ENCODE measurements at regions not wholly inside any gene's neighbourhood (a gene's known extent, or its start where the extent isn't known, plus 50 kb on each side); places are given as distances from the start of the nearest gene placed in this dataset.

GRCh38 chr5:116675626-116675910 is 100.9 kb upstream of the SEMA6A start:
- Mint-ChIP-seq H3K36me3 (ENCODE audit: insufficient read depth in 2 of 2) (no peaks in the 10 kb centered on the region), H3K4me3 (no peak overlapping the region), H3K9me3 (peaks cover 2 to 3% of the 10 kb centered on the region in 2 donors), H3K27ac (no peak overlapping the region), H3K4me1 (ENCODE audit: low read depth) (no peaks in the 10 kb centered on the region), H3K27me3 (ENCODE audit: low read depth) (no peaks in the 10 kb centered on the region)
- DNase-seq, result no peak
- ATAC-seq (replicated peaks in 1 of 2), result no peak

- H3K9me3 Mint-ChIP-seq, result peaks cover 2 to 3% of the 10 kb centered on the region in 2 donors
- H3K27me3 Mint-ChIP-seq (ENCODE audit: low read depth), result no peaks in the 10 kb centered on the region
- H3K4me3 Mint-ChIP-seq, result no peak overlapping the region
- no peak for DNase-seq
- H3K4me1 Mint-ChIP-seq (ENCODE audit: low read depth), result no peaks in the 10 kb centered on the region
- no peak overlapping the region for H3K27ac Mint-ChIP-seq
- no peak for ATAC-seq (replicated peaks in 1 of 2)
- H3K36me3 Mint-ChIP-seq (ENCODE audit: insufficient read depth in 2 of 2), result no peaks in the 10 kb centered on the region
Measured at GRCh38 chr5:116674881-116675625, 100.4 kb upstream of the SEMA6A start.

GRCh38 chr5:116673453-116673852 is 98.8 kb upstream of the SEMA6A start:
- DNase-seq (no peak), ATAC-seq (replicated peaks in 1 of 2) (no peak)
- H3K27me3 Mint-ChIP-seq (ENCODE audit: low read depth), result no peaks in the 10 kb centered on the region
- peaks cover 2 to 3% of the 10 kb centered on the region in 2 donors for H3K9me3 Mint-ChIP-seq
- H3K27ac Mint-ChIP-seq, result no peak overlapping the region
- H3K4me3 Mint-ChIP-seq, result no peak overlapping the region
- no peaks in the 10 kb centered on the region for H3K36me3 Mint-ChIP-seq (ENCODE audit: insufficient read depth in 2 of 2)
- H3K4me1 Mint-ChIP-seq (ENCODE audit: low read depth), result no peaks in the 10 kb centered on the region

GRCh38 chr5:116672203-116672602 is 97.6 kb upstream of the SEMA6A start:
- Mint-ChIP-seq H3K27me3 (ENCODE audit: low read depth) (no peaks in the 10 kb centered on the region), H3K9me3 (peaks cover 0 to 2% of the 10 kb centered on the region in 2 donors), H3K4me1 (ENCODE audit: low read depth) (no peaks in the 10 kb centered on the region), H3K27ac (no peak overlapping the region), H3K4me3 (no peak overlapping the region), H3K36me3 (ENCODE audit: insufficient read depth in 2 of 2) (no peaks in the 10 kb centered on the region)
- DNase-seq, result no peak
- no peak for ATAC-seq (replicated peaks in 1 of 2)

GRCh38 chr5:116671211-116671736 is 96.7 kb upstream of the SEMA6A start:
- no peak overlapping the region for H3K4me3 Mint-ChIP-seq
- no peaks in the 10 kb centered on the region for H3K9me3 Mint-ChIP-seq
- H3K4me1 Mint-ChIP-seq (ENCODE audit: low read depth), result no peaks in the 10 kb centered on the region
- no peaks in the 10 kb centered on the region for H3K36me3 Mint-ChIP-seq (ENCODE audit: insufficient read depth in 2 of 2)
- no peak for ATAC-seq (replicated peaks in 1 of 2)
- DNase-seq, result no peak
- no peaks in the 10 kb centered on the region for H3K27me3 Mint-ChIP-seq (ENCODE audit: low read depth)
- no peak overlapping the region for H3K27ac Mint-ChIP-seq

- H3K4me3 Mint-ChIP-seq, result no peak overlapping the region
Measured at GRCh38 chr5:116669261-116670031, 94.8 kb upstream of the SEMA6A start.

GRCh38 chr5:116668390-116668789 is 93.8 kb upstream of the SEMA6A start:
- Mint-ChIP-seq H3K4me1 (ENCODE audit: low read depth) (no peaks in the 10 kb centered on the region), H3K27ac (no peak overlapping the region)

More at GRCh38 chr5:116669261-116670031, 94.8 kb upstream of the SEMA6A start:
- DNase-seq (no peak), ATAC-seq (replicated peaks in 1 of 2) (no peak)
- Mint-ChIP-seq H3K9me3 (no peaks in the 10 kb centered on the region), H3K4me1 (ENCODE audit: low read depth) (no peaks in the 10 kb centered on the region), H3K27me3 (ENCODE audit: low read depth) (no peaks in the 10 kb centered on the region), H3K27ac (no peak overlapping the region), H3K36me3 (ENCODE audit: insufficient read depth in 2 of 2) (no peaks in the 10 kb centered on the region)

GRCh38 chr5:116666901-116667300 is 92.3 kb upstream of the SEMA6A start:
- Mint-ChIP-seq H3K36me3 (ENCODE audit: insufficient read depth in 2 of 2) (no peaks in the 10 kb centered on the region), H3K27me3 (ENCODE audit: low read depth) (no peaks in the 10 kb centered on the region), H3K27ac (no peak overlapping the region), H3K9me3 (no peaks in the 10 kb centered on the region), H3K4me1 (ENCODE audit: low read depth) (no peaks in the 10 kb centered on the region), H3K4me3 (no peak overlapping the region)
- DNase-seq (no peak), ATAC-seq (replicated peaks in 1 of 2) (no peak)

More at GRCh38 chr5:116668390-116668789, 93.8 kb upstream of the SEMA6A start:
- no peak for DNase-seq
- no peak for ATAC-seq (replicated peaks in 1 of 2)
- no peaks in the 10 kb centered on the region for H3K9me3 Mint-ChIP-seq
- H3K27me3 Mint-ChIP-seq (ENCODE audit: low read depth), result no peaks in the 10 kb centered on the region
- no peaks in the 10 kb centered on the region for H3K36me3 Mint-ChIP-seq (ENCODE audit: insufficient read depth in 2 of 2)
- no peak overlapping the region for H3K4me3 Mint-ChIP-seq

GRCh38 chr5:116664988-116665387 is 90.4 kb upstream of the SEMA6A start:
- H3K4me3 Mint-ChIP-seq, result no peak overlapping the region
- no peaks in the 10 kb centered on the region for H3K27me3 Mint-ChIP-seq (ENCODE audit: low read depth)
- no peaks in the 10 kb centered on the region for H3K4me1 Mint-ChIP-seq (ENCODE audit: low read depth)
- no peaks in the 10 kb centered on the region for H3K36me3 Mint-ChIP-seq (ENCODE audit: insufficient read depth in 2 of 2)
- DNase-seq (no peak), ATAC-seq (replicated peaks in 1 of 2) (no peak)
- no peak overlapping the region for H3K27ac Mint-ChIP-seq
- peaks cover 0 to 3% of the 10 kb centered on the region in 2 donors for H3K9me3 Mint-ChIP-seq

GRCh38 chr5:116663081-116663480 is 88.5 kb upstream of the SEMA6A start:
- H3K27me3 Mint-ChIP-seq (ENCODE audit: low read depth), result no peaks in the 10 kb centered on the region
- ATAC-seq (replicated peaks in 1 of 2), result no peak
- H3K27ac Mint-ChIP-seq, result no peak overlapping the region

GRCh38 chr5:116661419-116661818 is 86.8 kb upstream of the SEMA6A start:
- ATAC-seq (replicated peaks in 1 of 2) (no peak), DNase-seq (no peak)
- Mint-ChIP-seq H3K4me1 (ENCODE audit: low read depth) (no peaks in the 10 kb centered on the region), H3K36me3 (ENCODE audit: insufficient read depth in 2 of 2) (no peaks in the 10 kb centered on the region), H3K27me3 (ENCODE audit: low read depth) (no peaks in the 10 kb centered on the region), H3K9me3 (peaks cover 0 to 3% of the 10 kb centered on the region in 2 donors), H3K27ac (no peak overlapping the region), H3K4me3 (no peak overlapping the region)

More at GRCh38 chr5:116663081-116663480, 88.5 kb upstream of the SEMA6A start:
- DNase-seq, result no peak
- H3K4me3 Mint-ChIP-seq, result no peak overlapping the region
- H3K4me1 Mint-ChIP-seq (ENCODE audit: low read depth), result no peaks in the 10 kb centered on the region
- peaks cover 0 to 3% of the 10 kb centered on the region in 2 donors for H3K9me3 Mint-ChIP-seq
- H3K36me3 Mint-ChIP-seq (ENCODE audit: insufficient read depth in 2 of 2), result no peaks in the 10 kb centered on the region

GRCh38 chr5:116660929-116661328 is 86.3 kb upstream of the SEMA6A start:
- no peaks in the 10 kb centered on the region for H3K4me1 Mint-ChIP-seq (ENCODE audit: low read depth)
- DNase-seq (no peak), ATAC-seq (replicated peaks in 1 of 2) (no peak)
- H3K27me3 Mint-ChIP-seq (ENCODE audit: low read depth), result no peaks in the 10 kb centered on the region
- H3K4me3 Mint-ChIP-seq, result no peak overlapping the region
- no peaks in the 10 kb centered on the region for H3K36me3 Mint-ChIP-seq (ENCODE audit: insufficient read depth in 2 of 2)
- peaks cover 0 to 3% of the 10 kb centered on the region in 2 donors for H3K9me3 Mint-ChIP-seq
- H3K27ac Mint-ChIP-seq, result no peak overlapping the region

- ATAC-seq (replicated peaks in 1 of 2) (no peak), DNase-seq (no peak)
- Mint-ChIP-seq H3K9me3 (peaks cover 0 to 3% of the 10 kb centered on the region in 2 donors), H3K4me1 (ENCODE audit: low read depth) (no peaks in the 10 kb centered on the region), H3K27ac (no peak overlapping the region), H3K36me3 (ENCODE audit: insufficient read depth in 2 of 2) (no peaks in the 10 kb centered on the region), H3K4me3 (no peak overlapping the region), H3K27me3 (ENCODE audit: low read depth) (no peaks in the 10 kb centered on the region)
Measured at GRCh38 chr5:116658830-116659229, 84.2 kb upstream of the SEMA6A start.

All from activated T-cell treated with anti-CD3 and anti-CD28 coated beads, Interleukin-2, amount 50 U/mL, for 72 hours (primary cell).